Colonic mucosa (tissue), 4 donors: ENCODE measurements at regions not wholly inside any gene's neighbourhood (a gene's known extent, or its start where the extent isn't known, plus 50 kb on each side); places are given as distances from the start of the nearest gene placed in this dataset.

Experiments used
- DNase-seq: peaks from one replicate; pipeline ENCODE4 v3.0.0-alpha.2; 2020
- H3K27ac ChIP-seq: fragments of 200-600 bp; one replicate; pipeline ENCODE4 v1.8.0; 2021
- H3K27me3 ChIP-seq: fragments of 200-600 bp; one replicate; pipeline ENCODE4 v1.8.0; 2021
- H3K36me3 ChIP-seq: fragments of 200-600 bp; one replicate; pipeline ENCODE4 v1.8.0; 2021
- H3K4me1 ChIP-seq: fragments of 200-600 bp; one replicate; pipeline ENCODE4 v1.8.0; 2021; ENCODE audit warnings: mild to moderate bottlenecking
- H3K4me3 ChIP-seq: fragments of 200-600 bp; one replicate; pipeline ENCODE4 v1.8.0; 2021
- H3K9ac ChIP-seq, 2 donors: one replicate each; pipeline ENCODE4 v1.7.0; 2013; ENCODE audit warnings: control low read depth in 2 of 2, low read depth in 2 of 2, low read length in 2 of 2
- H3K9me3 ChIP-seq: fragments of 200-600 bp; one replicate; pipeline ENCODE4 v1.8.0; 2021
- CTCF ChIP-seq: fragments of 200-600 bp; IDR thresholded peaks from one replicate; pipeline ENCODE4 v1.8.0; 2022; ENCODE audit warnings: antibody characterized with exemption, mild to moderate bottlenecking
- intact Hi-C: fragments of 100-400 bp; cut with DNase I; formaldehyde crosslinking; loops from one replicate; pipeline ENCODE4 v1.14.1; 2022
- donor health status: healthy.
- donor health status: DM: no; HTN: no; CAD: no.
- donor health status: DM: no; HTN: no; CAD: no.

- no peak for DNase-seq
- H3K36me3 ChIP-seq, result no peaks in the 10 kb centered on the region
- H3K9me3 ChIP-seq, result no peaks in the 10 kb centered on the region
- intact Hi-C loops, result no loop called here
- no peaks in the 10 kb centered on the region for H3K27me3 ChIP-seq
- no peak overlapping the region for H3K9ac ChIP-seq
- TF ChIP-seq CTCF, result no peak
- H3K4me3 ChIP-seq, result no peak overlapping the region
- H3K4me1 ChIP-seq, result no peaks in the 10 kb centered on the region
- H3K27ac ChIP-seq, result no peak overlapping the region
Measured at GRCh38 chr2:15687243-15687642, 95.6 kb downstream of the DDX1 start.

- intact Hi-C loops, result no loop called here
- no peak for DNase-seq
- Histone ChIP-seq H3K36me3 (no peaks in the 10 kb centered on the region), H3K27ac (no peak overlapping the region), H3K4me3 (no peak overlapping the region), H3K9me3 (no peaks in the 10 kb centered on the region), H3K9ac (no peak overlapping the region), H3K27me3 (no peaks in the 10 kb centered on the region), H3K4me1 (no peaks in the 10 kb centered on the region)
- no peak for TF ChIP-seq CTCF
Measured at GRCh38 chr2:15687720-15688119, 96.1 kb downstream of the DDX1 start.

- TF ChIP-seq CTCF, result no peak
- no peaks in the 10 kb centered on the region for H3K36me3 ChIP-seq
- intact Hi-C loops, result no loop called here
- no peak for DNase-seq
- H3K27me3 ChIP-seq, result no peaks in the 10 kb centered on the region
- no peak overlapping the region for H3K4me3 ChIP-seq
- H3K27ac ChIP-seq, result no peak overlapping the region
- H3K9me3 ChIP-seq, result no peaks in the 10 kb centered on the region
- no peaks in the 10 kb centered on the region for H3K4me1 ChIP-seq
- H3K9ac ChIP-seq, result no peak overlapping the region
Measured at GRCh38 chr2:15688924-15689568, 97.4 kb downstream of the DDX1 start.

- TF ChIP-seq CTCF, result no peak
- Histone ChIP-seq H3K9me3 (no peaks in the 10 kb centered on the region), H3K36me3 (no peaks in the 10 kb centered on the region), H3K4me1 (no peaks in the 10 kb centered on the region), H3K9ac (no peak overlapping the region), H3K4me3 (no peak overlapping the region), H3K27me3 (no peaks in the 10 kb centered on the region), H3K27ac (no peak overlapping the region)
- DNase-seq, result no peak
- intact Hi-C loops, result no loop called here
Measured at GRCh38 chr2:15689654-15690053, 98.0 kb downstream of the DDX1 start.

- intact Hi-C loops, result no loop called here
- no peaks in the 10 kb centered on the region for H3K36me3 ChIP-seq
- H3K4me3 ChIP-seq, result no peak overlapping the region
- no peak for DNase-seq
- TF ChIP-seq CTCF, result no peak
- H3K4me1 ChIP-seq, result no peaks in the 10 kb centered on the region
- H3K27ac ChIP-seq, result no peak overlapping the region
- no peak overlapping the region for H3K9ac ChIP-seq
- no peaks in the 10 kb centered on the region for H3K9me3 ChIP-seq
- H3K27me3 ChIP-seq, result no peaks in the 10 kb centered on the region
Measured at GRCh38 chr2:15691586-15692310, 100.1 kb downstream of the DDX1 start.
